ENCODE measurements at regions not wholly inside any gene's neighbourhood (a gene's known extent, or its start where the extent isn't known, plus 50 kb on each side); places are given as distances from the start of the nearest gene placed in this dataset.

DNA sequence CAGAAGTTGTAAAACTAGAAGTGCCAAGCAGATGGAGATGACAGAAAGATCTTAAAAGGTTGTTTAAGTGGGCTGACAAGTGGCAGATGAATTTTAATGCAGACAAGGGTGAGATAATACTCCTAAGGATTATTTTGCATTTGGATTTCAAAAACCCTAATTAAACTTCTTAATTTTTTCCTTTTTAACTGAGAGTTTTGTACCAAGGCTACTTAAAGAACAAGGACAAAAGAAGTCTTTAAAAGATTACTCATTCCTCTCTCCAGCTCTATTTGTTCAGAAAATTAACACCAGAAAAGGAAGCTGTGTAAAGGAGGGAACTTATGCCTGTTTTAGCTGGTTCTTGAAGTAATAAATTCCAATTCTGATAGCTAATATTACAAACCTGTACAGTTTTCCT lies 275.4 kb downstream of the ETNK1 start:
- DNase-seq (ENCODE audit: low spot score) = no peak

DNA sequence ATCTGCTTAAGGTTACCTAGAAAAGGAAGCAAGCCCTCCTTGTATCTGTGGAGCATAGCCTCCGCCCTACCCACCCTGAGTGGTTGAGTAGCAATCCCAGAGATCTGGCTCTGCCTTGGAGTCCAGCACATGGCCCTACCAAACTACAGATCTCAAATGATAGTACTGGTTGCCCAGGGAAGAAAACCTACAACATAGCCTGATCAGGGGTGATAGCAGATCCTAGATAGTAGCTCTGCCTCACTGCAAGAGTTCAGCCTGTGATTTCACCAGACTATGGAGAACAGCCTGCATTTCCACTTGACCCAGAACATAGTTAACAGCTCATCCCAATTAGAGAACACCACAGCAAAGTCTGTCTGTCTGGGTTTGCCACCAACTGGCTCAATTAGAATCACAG lies 279.5 kb downstream of the ETNK1 start:
- DNase-seq (ENCODE audit: low spot score) = no peak

DNA sequence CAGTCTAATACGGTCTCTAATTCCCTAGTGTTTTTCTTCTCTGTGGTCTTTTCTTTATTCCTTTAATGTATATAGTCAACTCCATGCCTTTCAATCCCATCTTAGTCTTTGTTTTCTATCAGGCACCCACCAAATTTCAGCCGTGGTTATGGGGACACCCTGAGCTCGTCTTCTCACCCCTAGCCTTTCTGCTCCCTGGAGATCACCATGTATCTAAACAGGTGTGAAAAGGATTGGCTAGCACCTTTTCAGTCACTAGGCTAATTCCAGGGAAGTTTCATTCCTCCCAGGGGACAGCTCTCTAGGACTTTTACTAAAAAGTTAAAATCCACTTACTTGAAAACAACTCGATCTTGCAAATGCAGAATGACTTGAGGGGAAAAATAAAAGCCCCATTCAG lies 291.3 kb downstream of the ETNK1 start:
- no peak for DNase-seq (ENCODE audit: low spot score)

DNA sequence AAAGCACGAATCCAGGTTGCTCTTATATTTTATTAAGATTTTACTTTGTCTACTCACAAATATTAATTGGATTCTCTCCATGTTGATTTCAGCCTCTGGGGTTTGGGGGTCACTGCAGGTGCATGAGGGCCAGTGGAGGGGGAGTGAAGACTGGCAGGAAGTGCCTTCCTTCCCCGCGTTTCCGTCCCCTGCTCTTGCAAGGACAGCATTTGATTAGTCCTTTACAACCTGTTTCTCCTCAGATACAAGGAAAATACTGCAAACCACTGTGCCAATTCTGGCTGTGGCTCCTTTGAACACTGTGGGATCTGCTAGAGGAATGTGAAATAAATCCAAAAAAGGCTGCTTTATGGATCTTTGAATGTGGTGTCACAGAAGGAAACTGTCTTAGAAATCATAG lies 291.8 kb downstream of the ETNK1 start:
- no peak for DNase-seq (ENCODE audit: low spot score)

DNA sequence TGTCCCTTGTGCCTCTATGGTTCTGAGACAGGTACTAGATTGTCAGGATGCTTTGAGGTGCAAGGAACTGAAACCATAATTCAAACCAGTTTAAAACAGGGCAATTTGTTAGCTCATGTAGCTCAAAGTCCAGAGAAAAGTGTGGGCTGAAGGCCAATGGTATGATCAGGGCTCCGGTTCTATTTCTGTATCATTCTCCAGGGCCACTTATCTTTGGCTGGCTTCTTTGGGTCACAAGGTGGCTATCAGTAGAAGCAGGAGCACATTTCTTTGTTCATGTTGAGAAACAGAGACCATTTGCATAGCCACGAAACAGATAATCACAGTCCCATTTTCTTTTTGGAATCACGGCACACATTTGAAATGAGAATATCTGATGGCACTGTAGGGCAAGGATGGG lies 294.9 kb downstream of the ETNK1 start:
- DNase-seq (ENCODE audit: low spot score) = no peak

DNA sequence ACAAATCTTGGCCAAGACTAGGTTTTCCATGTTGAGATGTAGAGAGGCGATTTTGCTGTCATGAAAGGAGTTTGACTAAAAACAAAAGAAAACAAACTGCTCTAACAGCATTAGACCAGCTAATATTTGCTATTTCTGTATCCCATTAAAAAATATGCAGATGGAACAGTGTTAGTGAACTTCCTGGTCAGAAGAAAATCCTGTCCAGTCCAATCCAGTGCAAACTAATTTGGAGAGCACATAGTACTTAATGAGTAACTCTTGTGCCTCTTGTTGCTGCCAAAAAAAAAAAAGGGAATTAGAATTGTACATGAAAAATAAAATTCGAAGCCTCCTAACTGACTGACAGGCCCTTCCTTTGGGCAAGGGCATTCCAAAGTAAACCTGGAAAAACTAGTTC lies 298.8 kb downstream of the ETNK1 start:
- DNase-seq (ENCODE audit: low spot score) = no peak

DNA sequence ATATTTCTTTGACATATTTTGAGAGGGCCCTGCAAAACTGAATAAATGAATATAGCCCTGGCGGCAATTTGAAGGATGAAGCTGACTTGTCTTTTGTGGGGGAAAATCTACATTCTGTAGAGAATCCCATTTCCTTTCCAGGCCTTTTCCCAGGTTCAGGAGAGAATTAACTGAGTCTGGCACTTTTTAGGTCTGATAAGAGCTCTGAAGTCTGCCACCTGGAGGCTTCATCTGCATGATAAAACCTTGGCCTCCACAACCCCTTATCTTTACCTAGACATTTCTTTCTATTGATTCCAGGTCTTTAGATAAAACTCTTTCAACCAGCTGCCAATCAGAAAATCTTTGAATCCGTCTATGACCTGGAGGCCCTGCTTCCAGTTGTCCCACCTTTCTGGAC lies 299.4 kb downstream of the ETNK1 start:
- DNase-seq (ENCODE audit: low spot score) = no peak

DNA sequence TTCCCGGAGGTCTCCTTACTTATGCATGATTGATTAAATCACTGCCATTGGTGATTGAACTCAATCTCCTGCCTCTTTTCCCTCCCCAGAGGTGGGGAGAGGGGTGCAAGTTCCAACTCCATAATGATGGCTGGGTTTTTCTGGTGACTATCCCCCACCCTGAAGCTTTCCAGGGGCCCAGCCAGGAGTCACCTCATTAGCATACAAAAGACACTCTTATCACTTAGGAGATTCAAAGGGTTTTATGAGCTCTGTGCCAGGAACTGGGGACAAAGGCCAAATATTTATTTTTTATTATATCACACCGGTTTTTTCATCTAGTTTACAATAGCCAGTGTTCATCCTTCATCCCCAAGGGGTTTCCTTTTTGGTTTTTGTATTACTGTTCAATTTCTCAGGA lies 300.7 kb downstream of the ETNK1 start:
- DNase-seq (ENCODE audit: low spot score) = no peak

DNA sequence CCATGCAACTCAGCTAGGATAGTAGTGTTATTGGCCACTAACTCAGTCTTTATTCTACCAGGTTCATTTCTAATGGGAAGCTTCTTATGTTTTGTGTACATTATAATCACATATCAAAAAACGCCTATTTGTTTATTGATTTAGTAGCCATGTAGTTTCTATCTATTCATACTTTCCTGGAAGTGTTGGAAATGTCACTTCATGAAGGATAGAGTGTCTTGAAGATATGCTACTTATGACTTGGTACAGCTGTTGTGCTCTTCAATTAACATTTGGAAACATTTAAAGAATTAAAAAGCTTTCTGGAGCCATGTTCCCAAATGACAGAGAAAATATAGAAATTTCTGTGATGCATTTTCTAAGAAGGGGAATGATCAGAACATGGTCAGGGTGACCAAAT lies 307.5 kb downstream of the ETNK1 start:
- no peak for DNase-seq (ENCODE audit: low spot score)

DNA sequence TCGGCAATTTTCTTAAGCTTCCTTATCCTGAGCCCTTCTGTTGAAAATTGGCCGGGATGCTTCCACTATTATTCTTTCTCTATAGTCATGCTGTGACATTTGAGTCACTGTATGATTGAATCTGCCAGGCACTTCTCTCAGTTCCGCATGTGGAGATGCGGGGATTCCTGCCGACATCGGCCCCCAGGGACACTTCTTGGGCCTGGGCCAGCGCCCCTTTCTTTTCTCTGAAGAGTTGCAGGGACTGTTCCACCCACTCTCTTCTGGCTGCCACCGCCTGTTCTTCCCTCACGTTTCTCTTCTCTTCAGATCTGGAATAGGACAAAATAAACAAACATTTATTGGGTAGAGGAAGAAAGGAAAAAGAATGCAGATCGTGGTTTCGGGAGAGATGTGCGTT lies 310.1 kb downstream of the ETNK1 start:
- no peak for DNase-seq (ENCODE audit: low spot score)

DNA sequence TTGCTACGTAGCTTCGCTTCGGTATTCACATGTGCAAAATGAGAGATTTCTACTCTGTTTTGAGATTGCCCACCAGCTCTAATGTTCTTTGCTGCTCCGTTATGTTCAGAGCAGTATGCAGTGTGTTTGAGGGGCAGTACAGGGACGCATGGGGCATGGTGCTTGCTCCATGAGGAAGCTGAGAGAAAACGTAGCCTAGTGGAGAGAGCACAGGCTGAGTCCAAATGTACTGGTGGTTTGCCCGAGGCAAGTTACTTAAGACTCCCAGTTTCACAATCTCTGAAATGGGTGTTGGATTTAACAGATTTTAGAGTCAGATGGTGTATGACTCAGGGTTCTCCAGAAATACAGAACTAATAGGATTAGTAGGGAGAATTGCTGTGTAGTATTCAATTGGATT lies 310.5 kb downstream of the ETNK1 start:
- no peak for DNase-seq (ENCODE audit: low spot score)

DNA sequence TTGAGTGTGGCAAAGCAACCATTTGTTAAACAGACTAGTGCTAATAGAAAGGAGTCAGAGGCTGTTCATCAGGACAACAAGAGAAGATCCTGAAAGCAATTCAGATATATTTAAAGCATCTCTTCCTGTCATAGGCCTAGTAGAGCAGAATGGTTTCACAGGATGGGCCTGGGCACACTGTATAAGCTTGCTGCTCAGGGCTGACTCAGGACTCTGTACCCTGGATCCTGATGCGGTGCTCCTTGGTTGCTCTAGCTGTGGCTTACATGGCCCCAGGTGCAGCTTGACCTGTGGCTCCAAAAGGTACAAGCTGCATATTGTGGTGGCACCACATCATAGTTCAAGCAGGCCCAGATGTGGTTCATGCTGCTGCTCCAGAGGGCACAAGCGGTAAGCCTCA lies 313.4 kb downstream of the ETNK1 start:
- no peak for DNase-seq (ENCODE audit: low spot score)

DNA sequence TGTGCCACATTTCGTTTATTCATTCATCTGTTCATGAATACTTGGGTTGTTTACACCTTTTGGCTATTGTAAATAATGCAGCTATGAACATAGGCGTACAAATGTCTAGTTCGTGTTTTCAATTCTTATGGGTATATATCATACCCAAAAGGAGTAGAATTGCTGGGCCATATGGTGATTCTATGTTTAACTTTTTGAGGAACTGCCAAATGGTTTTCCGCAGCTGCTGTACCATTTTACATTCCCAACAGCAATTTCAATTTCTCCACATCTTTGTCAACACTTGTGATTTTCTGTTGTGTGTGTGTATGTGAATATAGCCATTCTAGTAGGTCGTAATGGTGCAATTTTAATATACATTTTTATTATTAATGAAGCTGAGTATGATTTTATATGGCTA lies 326.2 kb downstream of the ETNK1 start:
- no peak for DNase-seq (ENCODE audit: low spot score)

DNA sequence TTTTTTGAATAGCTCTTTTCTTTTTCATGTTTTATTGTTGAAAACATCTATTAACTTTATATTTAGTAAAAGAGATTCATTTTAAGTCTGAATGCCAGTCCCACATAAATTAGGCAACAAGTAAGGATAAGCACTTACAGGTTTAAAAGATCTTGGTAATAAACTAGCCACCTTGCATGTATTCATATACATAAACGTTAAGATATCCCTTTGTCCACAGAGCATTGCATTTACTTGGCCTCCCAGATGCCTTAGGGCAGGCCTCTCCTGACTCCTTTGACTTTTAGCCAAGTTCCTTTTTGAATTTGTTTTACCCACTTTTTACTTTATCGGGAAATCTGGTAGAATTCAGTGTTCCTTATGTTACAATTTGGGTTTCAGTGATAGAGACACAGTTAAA lies 331.7 kb downstream of the ETNK1 start:
- DNase-seq (ENCODE audit: low spot score) = no peak

DNA sequence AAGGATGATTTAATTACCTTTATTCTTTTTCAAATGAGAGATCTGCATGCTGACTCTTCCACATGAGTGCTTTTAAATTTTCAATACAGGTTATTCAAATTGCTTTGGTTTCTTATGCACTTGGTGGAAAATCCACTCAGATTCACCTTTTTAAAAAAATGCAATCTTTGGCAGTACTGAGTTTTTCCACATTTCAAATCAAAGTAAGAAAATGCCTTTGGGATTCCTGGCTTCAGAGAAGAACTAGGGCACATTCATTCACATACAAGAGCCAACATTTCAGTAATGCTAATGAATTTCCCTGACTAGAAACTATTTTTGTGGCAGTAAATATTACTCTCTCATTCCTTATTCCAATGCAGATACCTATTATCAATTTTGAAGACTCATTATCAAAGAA lies 342.2 kb downstream of the ETNK1 start:
- DNase-seq (ENCODE audit: low spot score) = no peak

DNA sequence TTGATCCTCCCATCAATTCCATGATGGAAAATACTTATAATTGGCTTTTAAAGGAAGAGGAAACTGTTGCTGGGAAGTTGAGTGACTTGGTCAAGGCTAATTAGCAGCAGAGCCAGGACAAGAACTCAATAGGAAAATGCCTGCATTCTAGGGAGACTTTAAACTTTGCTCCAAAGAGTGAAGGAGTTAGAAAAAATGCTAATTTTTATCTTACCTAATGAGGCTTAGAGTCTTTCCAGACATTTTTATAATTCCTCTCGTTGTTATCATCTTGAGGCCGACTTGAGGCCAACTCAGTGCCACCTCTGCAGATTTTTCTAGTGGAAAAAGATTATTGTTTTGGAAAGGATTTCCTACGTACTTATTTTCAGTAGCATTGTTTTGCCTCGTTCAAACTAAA lies 344.6 kb downstream of the ETNK1 start:
- DNase-seq (ENCODE audit: low spot score) = no peak

DNA sequence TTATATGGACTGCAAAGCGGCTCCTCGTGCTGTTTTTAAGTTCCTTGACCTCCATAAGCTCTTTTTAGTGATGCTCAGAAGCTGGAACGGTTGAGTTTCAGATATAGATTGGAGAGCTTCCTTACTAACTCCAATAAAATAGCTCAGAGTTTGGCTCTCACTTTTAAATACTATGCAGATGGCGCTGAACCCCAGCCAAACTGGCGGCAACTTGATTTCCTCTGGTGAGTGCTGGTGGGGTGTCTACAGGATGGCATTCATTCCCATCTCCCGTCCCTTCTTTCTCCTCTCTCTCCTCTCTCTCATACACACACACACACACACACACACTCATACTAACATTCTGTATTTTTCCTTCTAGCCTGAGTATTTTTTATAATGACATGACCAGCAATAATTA lies 346.3 kb downstream of the ETNK1 start:
- DNase-seq (ENCODE audit: low spot score) = no peak

DNA sequence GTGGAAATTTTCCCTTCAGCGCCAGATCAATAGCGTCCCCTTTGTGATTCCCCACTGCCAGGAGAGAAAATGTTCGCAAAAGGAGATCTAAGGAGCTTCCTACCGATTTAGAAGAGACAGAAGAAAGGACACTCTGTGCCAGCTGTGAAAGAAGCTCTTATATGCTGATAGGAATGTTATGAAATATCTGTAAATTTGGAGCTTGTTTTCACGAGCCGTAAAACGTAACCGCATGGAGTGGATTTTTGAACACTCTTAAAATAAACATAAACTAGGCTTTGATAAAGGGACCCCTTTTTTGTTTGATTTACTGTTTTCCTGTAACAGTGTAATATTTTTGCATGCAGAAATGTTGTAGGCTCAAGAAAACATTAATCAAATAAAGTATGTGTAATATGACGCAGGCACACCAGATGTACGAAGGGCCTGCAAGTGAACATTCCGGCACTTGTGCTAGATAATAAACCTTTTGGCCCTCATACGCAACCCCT lies 346.8 kb downstream of the ETNK1 start:
- no peak for DNase-seq (ENCODE audit: low spot score)

DNA sequence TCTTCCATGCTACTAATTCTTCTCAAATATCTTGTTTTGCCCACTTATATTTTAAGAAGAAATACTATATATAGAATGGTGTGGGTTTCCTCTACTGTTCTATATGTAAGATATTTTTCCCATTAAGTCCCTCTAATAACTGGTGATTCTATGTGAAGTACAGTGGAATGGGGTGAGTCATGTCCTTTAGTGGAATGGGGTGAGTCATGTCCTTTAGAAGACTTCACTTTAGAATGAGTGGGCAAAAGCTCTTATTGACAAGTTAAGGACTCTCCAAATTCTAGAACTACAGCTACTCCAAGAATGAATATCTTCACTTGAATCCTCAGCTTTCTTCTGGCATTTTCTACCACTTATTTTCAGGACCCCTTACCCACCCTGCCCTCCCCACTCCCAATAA lies 349.9 kb downstream of the ETNK1 start:
- DNase-seq (ENCODE audit: low spot score) = no peak

DNA sequence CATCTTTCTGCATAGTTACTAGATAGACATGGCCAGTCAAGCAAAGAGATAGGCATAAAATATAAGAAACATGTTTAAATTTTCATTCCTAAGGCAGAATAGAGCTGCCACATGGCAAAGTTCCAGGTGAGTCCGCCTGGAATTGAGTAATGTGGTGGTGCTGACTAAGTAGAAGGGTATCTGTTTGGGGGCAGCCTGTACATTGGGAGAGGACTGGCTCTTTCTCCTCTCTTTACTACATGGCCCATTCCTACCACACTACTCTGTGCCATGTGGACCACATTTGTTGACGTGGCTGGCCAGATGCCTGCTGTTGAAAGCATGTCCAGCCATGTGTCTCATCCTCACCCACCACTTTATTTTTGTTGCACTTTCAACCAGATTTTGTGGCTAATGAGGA lies 354.0 kb downstream of the ETNK1 start:
- DNase-seq (ENCODE audit: low spot score) = no peak

DNA sequence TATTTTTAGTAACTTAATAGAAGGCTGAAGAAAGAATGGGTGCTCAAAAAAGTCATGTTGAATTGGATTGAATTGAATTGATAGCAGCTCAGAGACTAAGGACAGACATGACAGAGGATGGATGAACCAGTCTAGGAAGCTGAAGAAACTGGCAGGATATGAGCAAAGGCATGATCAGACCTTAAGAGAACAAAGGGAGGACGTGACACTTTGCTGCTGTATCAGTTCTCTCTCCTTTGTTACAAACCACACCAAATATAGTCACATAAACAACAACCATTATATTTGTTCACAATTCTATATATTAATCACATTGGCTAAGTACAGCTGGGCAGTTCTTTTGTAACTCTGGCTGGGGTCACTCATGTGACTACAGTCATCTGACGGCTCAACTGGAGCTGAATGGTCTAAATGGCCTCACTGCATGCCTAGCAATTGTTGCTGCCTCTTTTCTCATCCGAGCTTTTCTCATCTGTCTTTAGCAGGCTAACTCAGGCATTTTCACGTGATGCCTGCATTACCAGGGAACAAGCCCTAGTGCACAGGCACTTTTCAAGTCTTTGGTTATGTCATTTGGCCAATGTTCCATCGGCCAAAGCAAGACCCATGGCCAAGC lies 355.0 kb downstream of the ETNK1 start:
- no peak for DNase-seq (ENCODE audit: low spot score)

DNA sequence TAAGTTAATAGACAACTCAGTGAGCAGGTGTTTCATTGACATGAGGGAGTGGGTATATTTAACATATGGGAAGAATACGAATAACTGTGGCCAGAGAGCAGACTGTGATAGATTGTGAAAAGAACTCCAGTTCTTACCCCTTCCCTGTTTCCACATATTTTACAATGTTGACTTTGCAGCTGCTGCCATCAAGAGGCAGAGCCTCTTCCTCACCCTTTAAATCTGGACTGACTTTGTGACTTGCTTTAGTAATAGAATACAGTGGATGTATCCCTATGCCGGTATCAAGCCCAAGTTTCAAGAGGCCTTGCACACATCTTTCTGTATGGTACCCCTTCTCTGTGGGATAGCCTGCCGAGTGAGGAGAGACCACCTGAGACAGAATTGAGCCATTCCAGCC lies 356.7 kb downstream of the ETNK1 start:
- peak; percentile 19 for DNase-seq (ENCODE audit: low spot score)

DNA sequence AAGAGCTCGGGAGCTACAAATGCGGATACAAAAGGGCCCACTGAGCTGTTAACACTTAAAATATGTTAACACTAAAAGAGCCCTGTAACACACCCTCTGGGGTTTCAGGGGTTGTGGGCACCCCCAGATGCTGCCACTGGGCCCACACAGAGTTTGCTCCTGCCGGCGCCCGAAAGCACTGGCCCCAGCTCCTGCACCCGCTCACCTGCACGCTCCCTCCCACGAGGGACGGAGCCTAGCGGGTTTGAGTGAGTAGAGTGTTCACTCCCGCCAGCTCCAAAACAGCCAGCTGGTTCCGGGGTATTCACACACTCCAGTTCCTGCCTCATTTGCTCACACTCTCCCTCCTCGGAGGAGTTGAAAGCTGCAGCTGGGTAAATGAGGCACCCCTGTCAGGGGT lies 357.7 kb downstream of the ETNK1 start:
- no peak for DNase-seq (ENCODE audit: low spot score)

DNA sequence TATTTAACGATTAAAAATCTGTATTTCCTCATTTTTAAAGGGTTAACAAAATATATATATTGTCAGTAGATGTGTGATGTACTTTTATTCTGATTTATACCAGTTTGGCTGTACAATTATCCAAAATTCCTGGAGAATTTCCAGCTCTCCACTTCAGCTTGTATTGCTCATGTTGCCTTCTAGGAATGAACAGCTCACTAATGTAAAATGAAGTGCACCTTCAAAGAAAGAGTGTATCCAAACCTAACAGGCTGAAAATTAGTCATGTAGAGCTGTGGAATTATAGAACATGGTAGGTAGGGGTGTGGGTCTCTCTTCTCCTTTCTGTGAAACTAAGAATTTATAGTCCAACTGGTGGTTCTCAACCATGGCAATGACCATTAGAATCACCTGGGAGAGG lies 362.0 kb downstream of the ETNK1 start:
- DNase-seq (ENCODE audit: low spot score) = no peak

DNA sequence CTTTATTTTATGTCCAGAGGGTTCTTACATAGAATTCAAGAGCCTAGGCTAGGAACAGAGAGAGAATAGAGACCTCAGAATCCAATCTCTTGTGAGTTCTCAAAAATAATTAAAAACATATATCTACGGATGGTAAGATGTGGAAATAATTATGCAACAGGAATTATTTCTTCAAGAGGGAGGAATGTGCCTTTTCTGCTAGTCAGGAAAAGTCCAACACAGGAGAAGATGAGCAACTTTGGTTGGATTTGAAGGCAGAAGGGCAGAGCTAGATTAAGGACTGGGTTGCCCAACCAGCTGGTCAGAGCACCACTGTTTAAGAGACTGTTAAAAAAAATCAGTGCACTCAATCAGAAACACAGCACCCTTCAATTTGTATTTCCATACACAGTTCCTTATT lies 365.5 kb downstream of the ETNK1 start:
- DNase-seq (ENCODE audit: low spot score) = no peak

All from HuH-7.5 (cell line).